Ureter (tissue), 1 donor: ENCODE measurements at regions not wholly inside any gene's neighbourhood (a gene's known extent, or its start where the extent isn't known, plus 50 kb on each side); places are given as distances from the start of the nearest gene placed in this dataset.
"Not testable (repeated sequence)": the region's sequence is repeated elsewhere in the genome, so short reads cannot be mapped to it uniquely, and the experiment has no call there.

Experiments used
- DNase-seq: peaks from one replicate; pipeline ENCODE4 v3.0.0-alpha.2; 2020; ENCODE audit warnings: low spot score
- donor health status: DM: yes; HTN: yes; CAD: no.

- no peak for DNase-seq
Observed at GRCh38 chr9:86997156-86997555, 49.9 kb upstream of the GAS1 start.

- no peak for DNase-seq
Observed at GRCh38 chr9:86997951-86998350, 50.6 kb upstream of the GAS1 start.

GRCh38 chr9:87002517-87002916 lies 55.2 kb upstream of the GAS1 start:
- DNase-seq: no peak

- DNase-seq: no peak
Observed at GRCh38 chr9:87004016-87004415, 56.7 kb upstream of the GAS1 start.

GRCh38 chr9:87006956-87007355 lies 59.6 kb upstream of the GAS1 start:
- DNase-seq: no peak

GRCh38 chr9:87007711-87008366 lies 60.5 kb upstream of the GAS1 start:
- DNase-seq: no peak

GRCh38 chr9:87008667-87009066 lies 61.4 kb upstream of the GAS1 start:
- no peak for DNase-seq

- DNase-seq: no peak
Observed at GRCh38 chr9:87010626-87011025, 63.3 kb upstream of the GAS1 start.

GRCh38 chr9:87011551-87011950 lies 64.2 kb upstream of the GAS1 start:
- no peak for DNase-seq

GRCh38 chr9:87013490-87013889 lies 66.2 kb upstream of the GAS1 start:
- no peak for DNase-seq

- DNase-seq: no peak
Observed at GRCh38 chr9:87014436-87014835, 67.1 kb upstream of the GAS1 start.

- no peak for DNase-seq
Observed at GRCh38 chr9:87016681-87017080, 69.4 kb upstream of the GAS1 start.

GRCh38 chr9:87020169-87020950 lies 73.1 kb upstream of the GAS1 start:
- no peak for DNase-seq

- no peak for DNase-seq
Observed at GRCh38 chr9:87022178-87022577, 74.9 kb upstream of the GAS1 start.

- no peak for DNase-seq
Observed at GRCh38 chr9:87026204-87026603, 78.9 kb upstream of the GAS1 start.

GRCh38 chr9:87028836-87029235 lies 81.5 kb upstream of the GAS1 start:
- DNase-seq: not testable (repeated sequence)

GRCh38 chr9:87029905-87030304 lies 82.6 kb upstream of the GAS1 start:
- DNase-seq: no peak

- DNase-seq: no peak
Observed at GRCh38 chr9:87034841-87035240, 87.5 kb upstream of the GAS1 start.

- no peak for DNase-seq
Observed at GRCh38 chr9:87035879-87036278, 88.6 kb upstream of the GAS1 start.

GRCh38 chr9:87036506-87036905 lies 89.2 kb upstream of the GAS1 start:
- DNase-seq: no peak

GRCh38 chr9:87039809-87040392 lies 92.6 kb upstream of the GAS1 start:
- no peak for DNase-seq

GRCh38 chr9:87040410-87041009 lies 93.2 kb upstream of the GAS1 start:
- no peak for DNase-seq
